Cardiac fibroblast (primary cell): ENCODE measurements at regions not wholly inside any gene's neighbourhood (a gene's known extent, or its start where the extent isn't known, plus 50 kb on each side); places are given as distances from the start of the nearest gene placed in this dataset.

ENCODE experiments used
- DNase-seq, 2 donors: peaks; one replicate each; pipeline versions ENCODE4 v3.0.0 to v3.0.0-alpha.2; 2010; ENCODE audit warnings: low read depth in 2 of 2
- H3K4me3 ChIP-seq, 2 donors: replicated peaks in 1 of 2; 1 replicate in 1 of 2; 2 replicates in 1 of 2; pipeline ENCODE4 v1.5.1; 2011; ENCODE audit warnings: low read depth in 2 of 2, low read length in 2 of 2, mild to moderate bottlenecking in 2 of 2, moderate library complexity in 1 of 2
- TF ChIP-seq, protein P1 (sequence below): IDR thresholded peaks from one replicate; pipeline ENCODE4 v1.5.1; 2011; ENCODE audit warnings: low read depth, mild to moderate bottlenecking, low read length, inconsistent platforms

DNA sequence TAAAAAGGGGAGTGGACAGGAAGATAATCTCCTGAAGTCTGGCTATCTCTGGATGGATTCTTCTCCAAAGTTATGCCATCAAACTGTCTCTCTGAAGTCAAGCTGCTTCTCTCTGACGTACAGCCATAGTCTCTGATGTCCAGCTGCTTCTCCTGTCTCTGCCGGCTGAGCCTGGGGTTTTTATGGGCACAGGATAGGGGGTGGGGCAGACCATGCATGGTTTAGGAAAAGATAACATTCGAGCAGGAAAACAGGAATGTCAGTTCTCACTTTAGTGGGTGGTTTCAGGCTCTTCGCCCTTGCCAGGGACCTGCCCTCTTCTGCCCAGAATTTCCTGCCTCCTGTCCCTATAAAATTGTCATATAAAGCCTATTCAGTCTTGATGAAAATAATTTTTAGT is 110.9 kb upstream of the ROBO1 start:
- no peak for DNase-seq
- TF ChIP-seq, protein P1, sequence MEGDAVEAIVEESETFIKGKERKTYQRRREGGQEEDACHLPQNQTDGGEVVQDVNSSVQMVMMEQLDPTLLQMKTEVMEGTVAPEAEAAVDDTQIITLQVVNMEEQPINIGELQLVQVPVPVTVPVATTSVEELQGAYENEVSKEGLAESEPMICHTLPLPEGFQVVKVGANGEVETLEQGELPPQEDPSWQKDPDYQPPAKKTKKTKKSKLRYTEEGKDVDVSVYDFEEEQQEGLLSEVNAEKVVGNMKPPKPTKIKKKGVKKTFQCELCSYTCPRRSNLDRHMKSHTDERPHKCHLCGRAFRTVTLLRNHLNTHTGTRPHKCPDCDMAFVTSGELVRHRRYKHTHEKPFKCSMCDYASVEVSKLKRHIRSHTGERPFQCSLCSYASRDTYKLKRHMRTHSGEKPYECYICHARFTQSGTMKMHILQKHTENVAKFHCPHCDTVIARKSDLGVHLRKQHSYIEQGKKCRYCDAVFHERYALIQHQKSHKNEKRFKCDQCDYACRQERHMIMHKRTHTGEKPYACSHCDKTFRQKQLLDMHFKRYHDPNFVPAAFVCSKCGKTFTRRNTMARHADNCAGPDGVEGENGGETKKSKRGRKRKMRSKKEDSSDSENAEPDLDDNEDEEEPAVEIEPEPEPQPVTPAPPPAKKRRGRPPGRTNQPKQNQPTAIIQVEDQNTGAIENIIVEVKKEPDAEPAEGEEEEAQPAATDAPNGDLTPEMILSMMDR: no peak
- no peak overlapping the region for H3K4me3 ChIP-seq

GRCh38 chr3:79874646-79875045 is 106.8 kb upstream of the ROBO1 start:
- no peak overlapping the region for H3K4me3 ChIP-seq
- DNase-seq: no peak
- TF ChIP-seq, protein P1: no peak

- H3K4me3 ChIP-seq: no peak overlapping the region
- peak; percentile 73 to 85 for DNase-seq
- TF ChIP-seq, protein P1: no peak
Observed at GRCh38 chr3:79872483-79872882, 104.7 kb upstream of the ROBO1 start.

DNA sequence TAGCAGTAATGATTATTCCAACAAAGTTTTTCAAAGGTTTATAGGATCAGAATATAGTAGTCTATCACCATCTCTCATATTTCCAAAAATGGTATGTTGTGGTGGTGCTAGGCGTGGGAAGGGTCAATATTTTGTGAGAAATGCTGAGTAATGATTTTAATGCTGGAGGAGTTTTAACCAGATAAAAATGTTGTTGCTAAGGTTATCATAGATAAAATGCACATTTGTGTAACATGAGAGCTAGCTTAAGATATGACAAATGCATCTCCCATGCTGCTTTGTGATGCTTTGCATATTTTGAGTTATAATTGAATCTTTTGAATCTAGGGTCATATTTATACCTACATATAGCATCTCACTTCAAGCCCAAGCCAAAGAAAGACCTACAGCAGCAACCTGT is 103.9 kb upstream of the ROBO1 start:
- TF ChIP-seq, protein P1: no peak
- no peak overlapping the region for H3K4me3 ChIP-seq
- peak; percentile 9 to 12 for DNase-seq

- TF ChIP-seq, protein P1: no peak
- DNase-seq: no peak
- no peak overlapping the region for H3K4me3 ChIP-seq
Observed at GRCh38 chr3:79870313-79870620, 102.5 kb upstream of the ROBO1 start.

GRCh38 chr3:79869461-79870312 is 101.9 kb upstream of the ROBO1 start:
- H3K4me3 ChIP-seq: no peak overlapping the region
- TF ChIP-seq, protein P1: no peak
- peak in 1 of 2 donors; percentile 18 for DNase-seq

DNA sequence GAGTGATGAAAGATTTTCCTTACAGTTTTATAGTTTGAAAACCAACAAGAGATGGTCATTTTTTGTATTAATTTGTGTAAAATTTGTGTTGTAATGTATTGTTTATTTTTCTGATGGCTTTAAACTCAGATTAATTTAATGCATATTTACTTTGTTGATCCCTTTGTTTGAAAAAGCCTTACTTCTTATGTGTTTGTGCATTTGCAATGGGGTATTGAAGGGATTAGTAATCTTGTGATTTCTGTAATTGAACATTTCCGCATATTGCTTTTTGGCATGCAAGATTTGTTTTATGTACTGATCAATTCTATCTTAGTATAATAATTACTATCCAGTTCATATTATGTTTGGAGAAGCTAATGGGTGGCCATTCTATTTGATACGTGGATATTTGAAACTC is 98.4 kb upstream of the ROBO1 start:
- TF ChIP-seq, protein P1: no peak
- H3K4me3 ChIP-seq: no peak overlapping the region
- no peak for DNase-seq
